ENCODE measurements at regions not wholly inside any gene's neighbourhood (a gene's known extent, or its start where the extent isn't known, plus 50 kb on each side); places are given as distances from the start of the nearest gene placed in this dataset.

DNA sequence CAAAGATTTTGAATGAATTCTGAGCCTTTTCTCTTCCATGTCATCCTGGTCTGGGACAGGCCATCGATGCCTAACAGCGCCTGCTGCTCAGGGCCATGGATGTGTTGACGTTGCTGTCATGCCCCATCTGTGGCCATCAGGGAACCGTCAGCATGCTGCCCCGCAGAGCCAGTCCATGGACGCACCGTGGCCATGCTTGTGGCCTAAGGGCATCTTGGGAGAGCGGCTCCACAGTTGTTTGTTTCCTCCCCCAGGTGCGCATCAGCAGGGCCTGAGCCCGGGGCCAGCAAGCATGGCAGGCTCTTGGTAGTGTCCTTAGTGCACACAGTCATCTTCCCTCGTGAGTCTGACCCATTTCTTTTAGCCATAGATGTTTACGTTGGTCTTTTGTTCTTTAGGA is 142.7 kb downstream of the VAPA start:
- no peak overlapping the region for H3K4me3 ChIP-seq (ENCODE audit: control insufficient read depth in 1 of 7, extremely low read depth in 1 of 7, insufficient read depth in 4 of 7, low read depth in 2 of 7, low read length in 6 of 7)
- 98% methylated on average over 12 of the region's 12 CpGs for WGBS (ENCODE audit: insufficient coverage)
- ChIA-PET CTCF (no interaction called here), POLR2A (no interaction called here)
- H3K9me3 ChIP-seq (ENCODE audit: control extremely low read depth in 1 of 5, control insufficient read depth in 4 of 5, insufficient read depth in 2 of 5, low read depth in 1 of 5, low read length in 4 of 5), result no peaks in the 10 kb centered on the region
- no peak for DNase-seq
- H3K27me3 ChIP-seq (replicated peaks in 2 of 5; ENCODE audit: control insufficient read depth in 4 of 5, insufficient read depth in 5 of 5, low read length in 4 of 5), result no peaks in the 10 kb centered on the region
- peaks cover 10 to 36% (median 27%) of the 10 kb centered on the region in 4 experiments for H3K4me1 ChIP-seq (ENCODE audit: control extremely low read depth in 1 of 4, control insufficient read depth in 4 of 4, insufficient read depth in 4 of 4, low read length in 3 of 4)
- H3K27ac ChIP-seq (ENCODE audit: insufficient read depth in 1 of 2, low read depth in 1 of 2, low read length in 2 of 2, poor library complexity in 1 of 2, severe bottlenecking in 2 of 2), result no peak overlapping the region
- H3K36me3 ChIP-seq (ENCODE audit: control insufficient read depth in 4 of 4, insufficient read depth in 4 of 4, low read length in 3 of 4), result no peaks in the 10 kb centered on the region

DNA sequence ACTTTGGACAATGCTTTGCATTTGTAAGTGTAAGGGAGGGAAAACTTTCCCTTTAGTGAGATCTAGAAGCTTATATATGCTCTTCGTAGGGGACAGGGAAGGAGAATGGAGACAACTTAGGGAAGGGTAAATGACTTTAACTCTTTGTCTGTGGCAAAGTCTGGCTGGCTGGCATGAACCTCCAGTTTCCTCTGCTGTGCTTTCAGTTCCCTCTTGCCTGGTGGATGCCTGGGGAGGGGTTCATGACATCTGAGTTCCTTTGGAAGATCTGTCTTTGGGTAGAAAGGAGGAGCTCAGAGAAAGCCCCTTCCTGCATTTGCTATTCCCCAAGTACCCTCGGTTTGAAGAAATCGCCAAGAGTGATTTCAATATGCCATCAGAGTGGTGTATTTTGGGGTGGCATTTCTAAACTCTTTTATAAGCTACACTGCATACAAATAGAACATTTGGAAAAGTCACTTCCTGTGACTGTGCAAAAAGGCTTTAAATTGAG is 143.6 kb downstream of the VAPA start:
- Histone ChIP-seq H3K4me3 (ENCODE audit: control insufficient read depth in 1 of 7, extremely low read depth in 1 of 7, insufficient read depth in 4 of 7, low read depth in 2 of 7, low read length in 6 of 7) (no peak overlapping the region), H3K36me3 (ENCODE audit: control insufficient read depth in 4 of 4, insufficient read depth in 4 of 4, low read length in 3 of 4) (no peaks in the 10 kb centered on the region), H3K27ac (ENCODE audit: insufficient read depth in 1 of 2, low read depth in 1 of 2, low read length in 2 of 2, poor library complexity in 1 of 2, severe bottlenecking in 2 of 2) (no peak overlapping the region), H3K4me1 (ENCODE audit: control extremely low read depth in 1 of 4, control insufficient read depth in 4 of 4, insufficient read depth in 4 of 4, low read length in 3 of 4) (peaks cover 10 to 36% (median 27%) of the 10 kb centered on the region in 4 experiments), H3K9me3 (ENCODE audit: control extremely low read depth in 1 of 5, control insufficient read depth in 4 of 5, insufficient read depth in 2 of 5, low read depth in 1 of 5, low read length in 4 of 5) (no peaks in the 10 kb centered on the region), H3K27me3 (replicated peaks in 2 of 5; ENCODE audit: control insufficient read depth in 4 of 5, insufficient read depth in 5 of 5, low read length in 4 of 5) (no peaks in the 10 kb centered on the region)
- no CpG with 5 or more reads among the region's 3 CpGs for WGBS (ENCODE audit: insufficient coverage)
- CTCF ChIA-PET, result no interaction called here
- POLR2A ChIA-PET, result no interaction called here
- peak; percentile 13 to 63 (median 50) for DNase-seq

DNA sequence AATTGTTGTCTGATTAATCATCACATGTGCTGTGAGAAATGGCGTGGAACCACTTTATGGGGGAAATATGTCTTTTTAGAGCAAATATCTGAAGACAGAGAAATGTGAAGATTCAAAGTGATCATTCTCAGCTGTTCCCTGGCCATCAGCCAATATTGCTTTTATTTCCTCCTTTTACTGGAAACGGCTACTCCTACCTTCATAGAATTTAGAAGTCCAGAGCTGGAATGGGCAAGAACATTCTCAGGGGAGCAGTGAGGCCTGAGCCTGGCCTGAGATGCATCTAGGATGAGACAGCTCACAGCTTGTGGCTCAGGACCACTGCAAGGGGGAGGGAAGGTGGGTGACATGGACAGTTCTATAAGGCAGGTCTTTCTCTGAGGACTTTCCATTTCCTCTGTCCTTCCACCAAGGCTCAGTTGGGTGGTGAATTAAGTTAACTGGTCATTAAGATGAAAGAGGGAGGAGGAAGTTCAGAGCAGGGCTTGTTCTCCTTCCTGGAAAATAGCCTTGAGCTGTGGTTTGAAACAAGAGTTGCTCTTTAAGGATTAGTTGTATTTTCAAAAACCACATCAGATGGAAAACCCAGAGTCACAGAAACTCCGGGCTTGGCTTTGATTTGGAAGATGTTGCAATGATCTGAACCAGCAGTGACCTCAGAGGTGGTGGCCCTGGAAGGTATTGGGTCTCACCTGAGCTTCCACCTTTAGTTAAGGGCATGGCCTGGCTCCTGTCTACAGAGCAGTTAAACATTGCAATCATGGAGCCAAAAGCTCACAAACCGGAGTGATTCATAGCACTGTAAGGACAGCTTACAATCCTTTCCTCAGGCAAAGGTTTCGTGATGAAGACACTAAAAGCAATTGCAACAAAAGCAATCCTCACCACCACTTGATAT is 144.3 kb downstream of the VAPA start:
- Histone ChIP-seq H3K4me3 (ENCODE audit: control insufficient read depth in 1 of 7, extremely low read depth in 1 of 7, insufficient read depth in 4 of 7, low read depth in 2 of 7, low read length in 6 of 7) (no peak overlapping the region), H3K27me3 (replicated peaks in 2 of 5; ENCODE audit: control insufficient read depth in 4 of 5, insufficient read depth in 5 of 5, low read length in 4 of 5) (no peaks in the 10 kb centered on the region), H3K36me3 (ENCODE audit: control insufficient read depth in 4 of 4, insufficient read depth in 4 of 4, low read length in 3 of 4) (no peaks in the 10 kb centered on the region), H3K9me3 (ENCODE audit: control extremely low read depth in 1 of 5, control insufficient read depth in 4 of 5, insufficient read depth in 2 of 5, low read depth in 1 of 5, low read length in 4 of 5) (no peaks in the 10 kb centered on the region), H3K27ac (ENCODE audit: insufficient read depth in 1 of 2, low read depth in 1 of 2, low read length in 2 of 2, poor library complexity in 1 of 2, severe bottlenecking in 2 of 2) (no peak overlapping the region), H3K4me1 (ENCODE audit: control extremely low read depth in 1 of 4, control insufficient read depth in 4 of 4, insufficient read depth in 4 of 4, low read length in 3 of 4) (peaks cover 10 to 36% (median 27%) of the 10 kb centered on the region in 4 experiments)
- CTCF ChIA-PET, result no interaction called here
- peak in 2 of 3 donors; percentile 13 to 18 for DNase-seq
- WGBS (ENCODE audit: insufficient coverage), result 40% methylated on average over 5 of the region's 5 CpGs
- POLR2A ChIA-PET, result no interaction called here

DNA sequence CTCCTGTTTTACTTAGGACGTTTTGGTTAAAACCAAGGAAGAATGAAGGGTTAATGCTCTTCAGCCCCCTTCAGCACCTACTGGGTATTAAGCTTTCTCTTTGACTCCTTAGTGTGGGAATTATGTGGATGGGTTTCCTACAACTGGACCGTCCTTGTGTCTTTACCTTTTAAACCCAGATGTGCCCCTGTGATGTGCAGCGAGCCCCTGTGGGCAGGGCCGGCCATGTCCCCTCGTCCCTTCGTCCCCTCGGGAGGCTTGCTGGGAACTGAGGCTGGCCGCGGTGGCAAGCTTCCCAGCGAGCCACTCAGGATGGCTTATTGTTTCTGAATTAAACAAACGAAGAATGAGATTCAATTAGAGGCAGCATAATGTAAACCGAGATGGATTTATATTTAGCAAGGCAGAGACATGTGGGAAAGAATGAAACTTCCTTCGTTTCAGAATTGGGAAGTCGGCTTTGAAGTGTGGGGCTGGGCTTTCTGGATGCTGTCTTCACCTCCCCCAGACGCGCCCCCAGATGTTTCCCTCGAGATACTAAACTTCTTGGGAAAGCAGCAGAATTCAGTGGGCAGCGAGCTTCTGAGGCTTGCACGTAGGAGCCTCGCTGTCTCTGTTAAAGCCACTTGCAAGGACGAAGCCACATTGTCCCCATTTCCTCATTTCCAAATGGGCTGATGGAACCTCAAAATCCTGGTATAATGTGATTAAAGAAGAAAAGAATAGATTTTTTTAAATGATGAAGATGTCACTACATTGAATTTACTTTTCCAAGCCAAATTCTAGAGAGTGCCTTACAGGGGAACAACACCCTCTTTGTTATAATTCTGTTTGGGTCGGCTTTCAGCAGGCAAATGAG is 146.0 kb downstream of the VAPA start:
- Histone ChIP-seq H3K9me3 (ENCODE audit: control extremely low read depth in 1 of 5, control insufficient read depth in 4 of 5, insufficient read depth in 2 of 5, low read depth in 1 of 5, low read length in 4 of 5) (no peaks in the 10 kb centered on the region), H3K4me1 (ENCODE audit: control extremely low read depth in 1 of 4, control insufficient read depth in 4 of 4, insufficient read depth in 4 of 4, low read length in 3 of 4) (peaks cover 10 to 36% (median 27%) of the 10 kb centered on the region in 4 experiments), H3K4me3 (ENCODE audit: control insufficient read depth in 1 of 7, extremely low read depth in 1 of 7, insufficient read depth in 4 of 7, low read depth in 2 of 7, low read length in 6 of 7) (peak overlapping the region in 3 of 7 experiments; percentile 20 to 29 (median 24)), H3K27me3 (replicated peaks in 2 of 5; ENCODE audit: control insufficient read depth in 4 of 5, insufficient read depth in 5 of 5, low read length in 4 of 5) (no peaks in the 10 kb centered on the region), H3K36me3 (ENCODE audit: control insufficient read depth in 4 of 4, insufficient read depth in 4 of 4, low read length in 3 of 4) (no peaks in the 10 kb centered on the region), H3K27ac (ENCODE audit: insufficient read depth in 1 of 2, low read depth in 1 of 2, low read length in 2 of 2, poor library complexity in 1 of 2, severe bottlenecking in 2 of 2) (no peak overlapping the region)
- WGBS (ENCODE audit: insufficient coverage), result 38% methylated on average over 19 of the region's 22 CpGs
- DNase-seq, result peak in 2 of 3 donors; percentile 14 to 16
- ChIA-PET CTCF (no interaction called here), POLR2A (no interaction called here)

DNA sequence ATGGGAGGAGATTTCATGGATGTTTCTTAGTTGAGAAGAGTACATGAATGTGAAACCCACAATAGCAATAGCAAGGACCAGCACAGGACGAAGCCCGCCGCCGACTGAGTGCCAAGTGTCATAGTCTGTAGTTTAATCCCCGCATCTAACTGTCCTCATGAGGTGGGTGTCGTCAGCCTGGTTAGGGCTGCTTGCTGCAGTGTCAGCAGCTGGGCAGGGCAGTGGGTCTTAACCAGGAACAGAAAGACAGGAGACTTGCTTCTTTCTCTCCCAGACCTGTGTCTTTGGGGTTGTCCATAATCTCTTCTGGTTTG is 146.6 kb downstream of the VAPA start:
- no peaks in the 10 kb centered on the region for H3K27me3 ChIP-seq (replicated peaks in 2 of 5; ENCODE audit: control insufficient read depth in 4 of 5, insufficient read depth in 5 of 5, low read length in 4 of 5)
- H3K36me3 ChIP-seq (ENCODE audit: control insufficient read depth in 4 of 4, insufficient read depth in 4 of 4, low read length in 3 of 4), result no peaks in the 10 kb centered on the region
- ChIA-PET CTCF (no interaction called here), POLR2A (no interaction called here)
- H3K27ac ChIP-seq (ENCODE audit: insufficient read depth in 1 of 2, low read depth in 1 of 2, low read length in 2 of 2, poor library complexity in 1 of 2, severe bottlenecking in 2 of 2), result no peak overlapping the region
- H3K4me1 ChIP-seq (ENCODE audit: control extremely low read depth in 1 of 4, control insufficient read depth in 4 of 4, insufficient read depth in 4 of 4, low read length in 3 of 4), result peaks cover 10 to 36% (median 27%) of the 10 kb centered on the region in 4 experiments
- no peaks in the 10 kb centered on the region for H3K9me3 ChIP-seq (ENCODE audit: control extremely low read depth in 1 of 5, control insufficient read depth in 4 of 5, insufficient read depth in 2 of 5, low read depth in 1 of 5, low read length in 4 of 5)
- WGBS (ENCODE audit: insufficient coverage), result 98% methylated on average over 6 of the region's 6 CpGs
- H3K4me3 ChIP-seq (ENCODE audit: control insufficient read depth in 1 of 7, extremely low read depth in 1 of 7, insufficient read depth in 4 of 7, low read depth in 2 of 7, low read length in 6 of 7), result no peak overlapping the region
- DNase-seq, result no peak

DNA sequence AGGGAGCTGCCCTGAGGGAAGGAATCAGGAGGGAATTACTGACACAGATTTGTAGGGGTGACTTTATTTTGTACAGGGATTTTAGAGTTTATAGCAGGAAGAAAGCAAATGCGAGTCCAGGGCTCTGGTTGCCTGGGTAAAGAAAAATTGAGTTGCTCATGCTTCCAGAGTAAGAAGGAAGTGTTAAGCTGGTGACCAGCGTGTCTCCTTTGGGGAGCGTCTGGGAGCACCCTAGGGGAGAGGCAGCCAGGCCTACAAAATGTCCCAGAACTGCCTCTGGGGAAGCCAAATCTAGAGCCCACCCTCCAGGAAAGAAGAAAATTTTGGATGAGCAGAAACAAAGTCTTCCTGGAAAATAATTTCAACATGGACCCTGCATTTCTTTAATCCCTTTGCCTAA is 147.0 kb downstream of the VAPA start:
- CTCF ChIA-PET, result no interaction called here
- Histone ChIP-seq H3K4me3 (ENCODE audit: control insufficient read depth in 1 of 7, extremely low read depth in 1 of 7, insufficient read depth in 4 of 7, low read depth in 2 of 7, low read length in 6 of 7) (no peak overlapping the region), H3K9me3 (ENCODE audit: control extremely low read depth in 1 of 5, control insufficient read depth in 4 of 5, insufficient read depth in 2 of 5, low read depth in 1 of 5, low read length in 4 of 5) (no peaks in the 10 kb centered on the region), H3K4me1 (ENCODE audit: control extremely low read depth in 1 of 4, control insufficient read depth in 4 of 4, insufficient read depth in 4 of 4, low read length in 3 of 4) (peaks cover 10 to 36% (median 27%) of the 10 kb centered on the region in 4 experiments), H3K27ac (ENCODE audit: insufficient read depth in 1 of 2, low read depth in 1 of 2, low read length in 2 of 2, poor library complexity in 1 of 2, severe bottlenecking in 2 of 2) (no peak overlapping the region), H3K27me3 (replicated peaks in 2 of 5; ENCODE audit: control insufficient read depth in 4 of 5, insufficient read depth in 5 of 5, low read length in 4 of 5) (no peaks in the 10 kb centered on the region), H3K36me3 (ENCODE audit: control insufficient read depth in 4 of 4, insufficient read depth in 4 of 4, low read length in 3 of 4) (no peaks in the 10 kb centered on the region)
- 100% methylated on average over 3 of the region's 3 CpGs for WGBS (ENCODE audit: insufficient coverage)
- DNase-seq, result no peak
- POLR2A ChIA-PET, result no interaction called here

Data from common myeloid progenitor, CD34-positive (primary cell).